GM12878 (cell line): ENCODE measurements at regions not wholly inside any gene's neighbourhood (a gene's known extent, or its start where the extent isn't known, plus 50 kb on each side); places are given as distances from the start of the nearest gene placed in this dataset.
"Not testable (repeated sequence)": the region's sequence is repeated elsewhere in the genome, so short reads cannot be mapped to it uniquely, and the experiment has no call there.

ENCODE experiments used
- ATAC-seq: fragments of 200-7000 bp; cut with Tn5 transposase; 3 replicates; pipeline ENCODE4 v1.9.1; 2020; ENCODE audit warnings: mild to moderate bottlenecking, moderate library complexity
- BruUV-seq: library from RNA; stranded (reverse); fragments of 400-500 nt; replicated peaks from 2 replicates; lab custom pipeline; 2021; lab: Mats Ljungman, UMichigan
- CTCF ChIA-PET: fragments of 300-600 bp; sonication (Branson Sonifier 250); formaldehyde crosslinking; extraction: SDS; loops from one replicate; lab custom pipeline; 2021; ENCODE audit warnings: inconsistent platforms; lab: Yijun Ruan, JAX
- POLR2A ChIA-PET: fragments of 350-600 bp; formaldehyde crosslinking; extraction: SDS; loops from one replicate; lab custom pipeline; 2021; ENCODE audit warnings: inconsistent platforms; lab: Charles Lee
- RAD21 ChIA-PET: fragments of 300-600 bp; sonication (Branson Sonifier 250); formaldehyde crosslinking; loops from one replicate; lab custom pipeline; 2023; ENCODE audit warnings: antibody characterized with exemption; ENCODE audit not compliant: unreplicated experiment; lab: Charles Lee
- SMC1A ChIA-PET: fragments of 300-600 bp; sonication (Branson Sonifier 250); formaldehyde crosslinking; loops from one replicate; lab custom pipeline; 2023; ENCODE audit not compliant: unreplicated experiment, uncharacterized antibody; lab: Charles Lee
- DNase-seq: peaks from one replicate; pipeline ENCODE4 v3.0.0-alpha.2; 2011; ENCODE audit warnings: low read depth, low spot score
- FAIRE-seq: peaks from 3 replicates; lab custom pipeline; 2011; peaks lifted over from hg19 to GRCh38; lab: Jason Lieb, UNC
- H2AFZ ChIP-seq: 2 replicates; pipeline ENCODE4 v1.6.0; 2011; ENCODE audit warnings: low read depth, low read length, control low read depth; ENCODE audit not compliant: control insufficient read depth
- H3K27ac ChIP-seq: 2 replicates; pipeline ENCODE4 v1.5.1; 2011; ENCODE audit warnings: control low read depth; ENCODE audit not compliant: control insufficient read depth, insufficient read depth
- H3K27me3 ChIP-seq, 2 experiments: replicated peaks in 1 of 2; 2 replicates each; pipeline versions ENCODE4 v1.6.0 to v1.6.1; 2011; ENCODE audit warnings: low read length in 1 of 2; ENCODE audit not compliant: control insufficient read depth in 2 of 2, insufficient read depth in 2 of 2
- H3K36me3 ChIP-seq, 2 experiments: 2 replicates each; pipeline ENCODE4 v1.5.1; 2011; ENCODE audit warnings: low read length in 1 of 2; ENCODE audit not compliant: control insufficient read depth in 2 of 2, insufficient read depth in 2 of 2
- H3K4me1 ChIP-seq: 2 replicates; pipeline ENCODE4 v1.6.1; 2011; ENCODE audit warnings: mild to moderate bottlenecking, low read length, moderate library complexity, mixed read lengths; ENCODE audit not compliant: control insufficient read depth, insufficient read depth
- H3K4me2 ChIP-seq: 2 replicates; pipeline ENCODE4 v1.6.0; 2011; ENCODE audit warnings: control low read depth; ENCODE audit not compliant: control insufficient read depth, insufficient read depth
- H3K4me3 ChIP-seq: fragments of 200-600 bp; sonication (generic); 2 replicates; pipeline ENCODE4 v1.5.1; 2016
- H3K79me2 ChIP-seq: 2 replicates; pipeline ENCODE4 v1.6.0; 2011; ENCODE audit warnings: low read length; ENCODE audit not compliant: control insufficient read depth, insufficient read depth
- H3K9ac ChIP-seq: 2 replicates; pipeline ENCODE4 v1.8.0; 2011; ENCODE audit warnings: low read length, control low read depth, mixed read lengths; ENCODE audit not compliant: control insufficient read depth, insufficient read depth
- H3K9me3 ChIP-seq: replicated peaks from 3 replicates; pipeline ENCODE4 v1.5.1; 2011; ENCODE audit warnings: mild to moderate bottlenecking, low read length; ENCODE audit not compliant: control insufficient read depth, insufficient read depth
- H4K20me1 ChIP-seq: 2 replicates; pipeline ENCODE4 v1.6.0; 2011; ENCODE audit not compliant: control insufficient read depth, insufficient read depth
- WGBS: methylation state at CpG from one replicate; pipeline ENCODE4 v1.1.6; 2016; ENCODE audit warnings: low lambda C conversion rate; ENCODE audit not compliant: insufficient replicate concordance, insufficient coverage; ENCODE audit errors: missing lambda C conversion rate; 5-methylcytosine and 5-hydroxymethylcytosine counted together
- in situ Hi-C: fragments of 300-500 bp; cut with MboI; formaldehyde crosslinking; loops from 9 replicates; pipeline ENCODE4 v1.14.3; 2018; ENCODE audit warnings: mixed read lengths
- intact Hi-C: fragments of 100-400 bp; cut with micrococcal nuclease; formaldehyde crosslinking; loops from one replicate; pipeline ENCODE4 v1.14.2; 2022; ENCODE audit not compliant: unreplicated experiment

DNA sequence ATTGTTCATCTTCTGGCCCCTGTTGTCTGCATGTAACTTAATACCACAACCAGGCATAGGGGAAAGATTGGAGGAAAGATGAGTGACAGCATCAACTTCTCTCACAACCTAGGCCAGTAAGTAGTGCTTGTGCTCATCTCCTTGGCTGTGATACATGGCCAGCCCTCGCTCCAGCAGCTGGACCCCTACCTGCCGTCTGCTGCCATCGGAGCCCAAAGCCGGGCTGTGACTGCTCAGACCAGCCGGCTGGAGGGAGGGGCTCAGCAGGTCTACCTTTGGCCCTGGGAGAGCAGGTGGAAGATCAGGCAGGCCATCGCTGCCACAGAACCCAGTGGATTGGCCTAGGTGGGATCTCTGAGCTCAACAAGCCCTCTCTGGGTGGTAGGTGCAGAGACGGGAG, 268.8 kb downstream of the OR4F29 start:
- WGBS = 100% methylated on average over 1 of the region's 7 CpGs
- POLR2A ChIA-PET, H3K4me3 ChIP-seq, H3K4me1 ChIP-seq, FAIRE-seq, H3K9me3 ChIP-seq, SMC1A ChIA-PET, intact Hi-C loops, BruUV-seq, H3K9ac ChIP-seq, H4K20me1 ChIP-seq, in situ Hi-C loops, ATAC-seq, H3K36me3 ChIP-seq, H3K27me3 ChIP-seq, RAD21 ChIA-PET, H3K27ac ChIP-seq, DNase-seq, H3K4me2 ChIP-seq, CTCF ChIA-PET, H2AFZ ChIP-seq, H3K79me2 ChIP-seq: not testable (repeated sequence)

DNA sequence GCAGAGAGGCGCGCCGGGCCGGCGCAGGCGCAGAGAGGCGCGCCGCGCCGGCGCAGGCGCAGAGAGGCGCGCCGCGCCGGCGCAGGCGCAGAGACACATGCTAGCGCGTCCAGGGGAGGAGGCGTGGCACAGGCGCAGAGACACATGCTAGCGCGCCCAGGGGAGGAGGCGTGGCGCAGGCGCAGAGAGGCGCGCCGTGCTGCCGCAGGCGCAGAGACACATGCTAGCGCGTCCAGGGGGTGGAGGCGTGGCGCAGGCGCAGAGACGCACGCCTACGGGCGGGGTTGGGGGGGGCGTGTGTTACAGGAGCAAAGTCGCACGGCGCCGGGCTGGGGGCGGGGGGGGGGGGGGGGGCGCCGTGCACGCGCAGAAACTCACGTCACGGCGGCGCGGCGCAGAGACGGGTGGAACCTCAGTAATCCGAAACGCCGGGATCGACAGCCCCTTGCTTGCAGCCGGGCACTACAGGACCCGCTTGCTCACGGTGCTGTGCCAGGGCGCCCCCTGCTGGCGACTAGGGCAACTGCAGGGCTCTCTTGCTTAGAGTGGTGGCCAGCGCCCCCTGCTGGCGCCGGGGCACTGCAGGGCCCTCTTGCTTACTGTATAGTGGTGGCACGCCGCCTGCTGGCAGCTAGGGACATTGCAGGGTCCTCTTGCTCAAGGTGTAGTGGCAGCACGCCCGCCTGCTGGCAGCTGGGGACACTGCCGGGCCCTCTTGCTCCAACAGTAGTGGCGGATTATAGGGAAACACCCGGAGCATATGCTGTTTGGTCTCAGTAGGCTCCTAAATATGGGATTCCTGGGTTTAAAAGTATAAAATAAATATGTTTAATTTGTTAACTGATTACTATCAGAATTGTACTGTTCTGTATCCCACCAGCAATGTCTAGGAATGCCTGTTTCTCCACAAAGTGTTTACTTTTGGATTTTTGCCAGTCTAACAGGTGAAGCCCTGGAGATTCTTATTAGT, 269.9 kb downstream of the OR4F29 start:
- in situ Hi-C loops, ATAC-seq, H3K4me3 ChIP-seq: not testable (repeated sequence)

DNA sequence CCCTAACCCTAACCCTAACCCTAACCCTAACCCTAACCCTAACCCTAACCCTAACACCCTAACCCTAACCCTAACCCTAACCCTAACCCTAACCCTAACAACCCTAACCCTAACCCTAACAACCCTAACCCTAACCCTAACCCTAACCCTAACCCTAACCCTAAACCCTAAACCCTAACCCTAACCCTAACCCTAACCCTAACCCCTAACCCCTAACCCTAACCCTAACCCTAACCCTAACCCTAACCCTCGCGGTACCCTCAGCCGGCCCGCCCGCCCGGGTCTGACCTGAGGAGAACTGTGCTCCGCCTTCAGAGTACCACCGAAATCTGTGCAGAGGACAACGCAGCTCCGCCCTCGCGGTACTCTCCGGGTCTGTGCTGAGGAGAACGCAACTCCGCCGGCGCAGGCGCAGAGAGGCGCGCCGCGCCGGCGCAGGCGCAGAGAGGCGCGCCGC, 270.7 kb downstream of the OR4F29 start:
- FAIRE-seq, CTCF ChIA-PET: not testable (repeated sequence)

More for the DNA sequence above, 269.9 kb downstream of the OR4F29 start:
- H3K27ac ChIP-seq, SMC1A ChIA-PET, POLR2A ChIA-PET, H3K4me2 ChIP-seq, H3K79me2 ChIP-seq, CTCF ChIA-PET, H2AFZ ChIP-seq, BruUV-seq, FAIRE-seq, intact Hi-C loops, RAD21 ChIA-PET, H3K9me3 ChIP-seq, H3K27me3 ChIP-seq, DNase-seq, H3K4me1 ChIP-seq, H3K9ac ChIP-seq, H3K36me3 ChIP-seq, H4K20me1 ChIP-seq: not testable (repeated sequence)
- whole genome bisulfite sequencing = 89% methylated on average over 27 of the region's 79 CpGs

DNA sequence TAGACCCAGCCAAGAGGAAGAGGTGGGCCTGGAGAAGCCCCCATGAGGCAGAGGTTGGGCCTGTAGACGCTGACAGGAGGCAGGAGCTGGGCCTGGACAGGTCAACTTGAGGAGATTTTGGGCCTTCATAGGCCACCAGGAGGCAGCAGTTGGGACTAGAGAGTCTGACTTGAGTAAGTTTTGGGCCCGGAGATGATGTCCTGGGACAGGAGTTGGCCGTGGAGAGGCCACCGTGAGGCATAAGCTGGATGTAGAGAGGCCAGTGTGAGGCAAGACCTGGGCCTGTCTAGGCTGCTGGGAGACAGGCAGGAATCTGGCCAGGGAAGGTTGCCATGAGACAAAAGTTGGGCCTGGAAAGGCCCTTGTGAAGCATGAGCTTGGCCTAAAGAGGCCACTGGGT, 312.6 kb downstream of the OR4F29 start:
- H2AFZ ChIP-seq, H3K4me2 ChIP-seq, BruUV-seq, H3K79me2 ChIP-seq, H3K27ac ChIP-seq, H3K4me1 ChIP-seq, H3K9me3 ChIP-seq, CTCF ChIA-PET, RAD21 ChIA-PET, in situ Hi-C loops, H3K9ac ChIP-seq, POLR2A ChIA-PET, H4K20me1 ChIP-seq, DNase-seq, FAIRE-seq, H3K27me3 ChIP-seq, H3K4me3 ChIP-seq, ATAC-seq, SMC1A ChIA-PET, H3K36me3 ChIP-seq, intact Hi-C loops: not testable (repeated sequence)
- WGBS = 27% methylated on average over 3 of the region's 4 CpGs

More for the DNA sequence above, 270.7 kb downstream of the OR4F29 start:
- intact Hi-C loops, H2AFZ ChIP-seq, H3K9me3 ChIP-seq, H3K36me3 ChIP-seq, SMC1A ChIA-PET, BruUV-seq, H3K9ac ChIP-seq, H4K20me1 ChIP-seq, H3K27ac ChIP-seq, H3K4me2 ChIP-seq, in situ Hi-C loops, H3K79me2 ChIP-seq, POLR2A ChIA-PET, DNase-seq, H3K4me3 ChIP-seq, H3K4me1 ChIP-seq, ATAC-seq, H3K27me3 ChIP-seq, RAD21 ChIA-PET: not testable (repeated sequence)
- whole genome bisulfite sequencing = 97% methylated on average over 11 of the region's 28 CpGs
